Left ventricle myocardium inferior (tissue), 1 donor: ENCODE measurements at regions not wholly inside any gene's neighbourhood (a gene's known extent, or its start where the extent isn't known, plus 50 kb on each side); places are given as distances from the start of the nearest gene placed in this dataset.

Experiments
- DNase-seq: peaks from one replicate; pipeline ENCODE4 v3.0.0-alpha.2; 2020
- H3K27ac ChIP-seq: fragments of 200-600 bp; replicated peaks from 2 replicates; pipeline ENCODE4 v1.8.0; 2021
- H3K27me3 ChIP-seq: fragments of 200-600 bp; 2 replicates; pipeline ENCODE4 v1.8.0; 2021; ENCODE audit warnings: low read depth
- H3K36me3 ChIP-seq: fragments of 200-600 bp; 2 replicates; pipeline ENCODE4 v1.8.0; 2021
- H3K4me1 ChIP-seq: fragments of 200-600 bp; 2 replicates; pipeline ENCODE4 v1.8.0; 2021
- H3K4me3 ChIP-seq: fragments of 200-600 bp; 2 replicates; pipeline ENCODE4 v1.8.0; 2021; ENCODE audit warnings: mild to moderate bottlenecking, moderate library complexity
- H3K9me3 ChIP-seq: fragments of 200-600 bp; replicated peaks from 2 replicates; pipeline ENCODE4 v1.8.0; 2021
- intact Hi-C: fragments of 100-400 bp; cut with micrococcal nuclease; formaldehyde crosslinking; loops from one replicate; pipeline ENCODE4 v1.11.0; 2022
- TF ChIP-seq, protein P1 (sequence below): fragments of 200-600 bp; IDR thresholded peaks from 2 replicates; pipeline ENCODE4 v1.8.0; 2021; ENCODE audit warnings: antibody characterized with exemption, mild to moderate bottlenecking, borderline replicate concordance
- donor health status: DM: no; HTN: yes; CAD: no; lungs with severe emphysema.

DNA sequence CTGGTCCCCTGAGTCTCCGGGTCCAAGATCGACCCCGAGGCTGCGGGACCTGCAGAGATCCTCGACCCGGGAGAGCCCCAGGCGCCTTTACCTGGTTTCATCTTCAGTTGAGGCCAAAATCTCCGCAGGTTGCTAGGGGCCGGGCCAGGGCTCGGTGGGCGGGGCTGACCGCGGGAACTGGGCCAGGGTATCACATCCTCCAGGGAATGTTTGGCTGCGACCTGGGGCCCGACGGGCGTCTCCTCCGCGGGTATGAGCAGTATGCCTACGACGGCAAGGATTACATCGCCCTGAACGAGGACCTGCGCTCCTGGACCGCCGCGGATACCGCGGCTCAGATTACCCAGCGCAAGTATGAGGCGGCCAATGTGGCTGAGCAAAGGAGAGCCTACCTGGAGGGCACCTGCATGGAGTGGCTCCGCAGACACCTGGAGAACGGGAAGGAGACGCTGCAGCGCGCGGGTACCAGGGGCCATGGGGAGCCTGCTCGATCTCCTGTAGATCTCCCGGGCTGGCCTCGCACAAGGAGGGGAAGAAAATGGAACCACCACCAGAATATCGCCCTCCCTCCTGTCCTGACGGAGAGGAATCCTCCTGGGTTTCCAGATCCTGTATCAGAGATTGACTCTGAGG is 53.8 kb upstream of the POLR1H start:
- TF ChIP-seq, protein P1, sequence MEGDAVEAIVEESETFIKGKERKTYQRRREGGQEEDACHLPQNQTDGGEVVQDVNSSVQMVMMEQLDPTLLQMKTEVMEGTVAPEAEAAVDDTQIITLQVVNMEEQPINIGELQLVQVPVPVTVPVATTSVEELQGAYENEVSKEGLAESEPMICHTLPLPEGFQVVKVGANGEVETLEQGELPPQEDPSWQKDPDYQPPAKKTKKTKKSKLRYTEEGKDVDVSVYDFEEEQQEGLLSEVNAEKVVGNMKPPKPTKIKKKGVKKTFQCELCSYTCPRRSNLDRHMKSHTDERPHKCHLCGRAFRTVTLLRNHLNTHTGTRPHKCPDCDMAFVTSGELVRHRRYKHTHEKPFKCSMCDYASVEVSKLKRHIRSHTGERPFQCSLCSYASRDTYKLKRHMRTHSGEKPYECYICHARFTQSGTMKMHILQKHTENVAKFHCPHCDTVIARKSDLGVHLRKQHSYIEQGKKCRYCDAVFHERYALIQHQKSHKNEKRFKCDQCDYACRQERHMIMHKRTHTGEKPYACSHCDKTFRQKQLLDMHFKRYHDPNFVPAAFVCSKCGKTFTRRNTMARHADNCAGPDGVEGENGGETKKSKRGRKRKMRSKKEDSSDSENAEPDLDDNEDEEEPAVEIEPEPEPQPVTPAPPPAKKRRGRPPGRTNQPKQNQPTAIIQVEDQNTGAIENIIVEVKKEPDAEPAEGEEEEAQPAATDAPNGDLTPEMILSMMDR, result no peak
- H3K27ac ChIP-seq, result no peak overlapping the region

GRCh38 chr6:30009113-30009512 is 52.0 kb upstream of the POLR1H start:
- Histone ChIP-seq H3K4me3 (no peak overlapping the region), H3K4me1 (peaks cover 20% of the 10 kb centered on the region), H3K27ac (no peak overlapping the region), H3K36me3 (peaks cover 6% of the 10 kb centered on the region), H3K27me3 (peaks cover 29% of the 10 kb centered on the region), H3K9me3 (no peaks in the 10 kb centered on the region)
- intact Hi-C loops, result no loop called here
- no peak for DNase-seq
- TF ChIP-seq, protein P1, result no peak

More for the DNA sequence above, 53.8 kb upstream of the POLR1H start:
- H3K4me1 ChIP-seq, result peaks cover 20% of the 10 kb centered on the region
- DNase-seq, result peak; percentile 25
- peak overlapping the region; percentile 83 for H3K4me3 ChIP-seq
- H3K27me3 ChIP-seq, result peaks cover 29% of the 10 kb centered on the region
- H3K9me3 ChIP-seq, result no peaks in the 10 kb centered on the region
- H3K36me3 ChIP-seq, result peaks cover 6% of the 10 kb centered on the region
- intact Hi-C loops, result no loop called here
